HEK293 (cell line): ENCODE measurements at regions not wholly inside any gene's neighbourhood (a gene's known extent, or its start where the extent isn't known, plus 50 kb on each side); places are given as distances from the start of the nearest gene placed in this dataset.

Source experiments
- CTCF ChIA-PET: fragments of 350-600 bp; formaldehyde crosslinking; extraction: SDS; loops from one replicate; lab custom pipeline; 2021; ENCODE audit warnings: antibody characterized with exemption; lab: Yijun Ruan, JAX
- POLR2A ChIA-PET: fragments of 300-600 bp; formaldehyde crosslinking; extraction: SDS; loops from one replicate; lab custom pipeline; 2020; ENCODE audit warnings: antibody characterized with exemption, inconsistent platforms; lab: Yijun Ruan, JAX
- H3K27ac ChIP-seq: fragments of 200-500 bp; sonication (Bioruptor generic); 2 replicates; pipeline ENCODE4 v1.5.1; 2014; ENCODE audit warnings: low read depth, low read length, control low read depth, inconsistent platforms; ENCODE audit errors: extremely low read depth
- H3K36me3 ChIP-seq, 2 experiments: fragments of 200-500 bp in 1 of 2; sonication (Bioruptor generic) in 1 of 2; 1 replicate in 1 of 2; 2 replicates in 1 of 2; pipeline ENCODE4 v1.5.1; 2014 to 2017; ENCODE audit warnings: inconsistent platforms in 2 of 2, low read length in 2 of 2; ENCODE audit not compliant: control insufficient read depth in 2 of 2, insufficient read depth in 1 of 2
- H3K4me1 ChIP-seq: fragments of 200-500 bp; sonication (Bioruptor generic); 2 replicates; pipeline ENCODE4 v1.5.1; 2014; ENCODE audit warnings: mild to moderate bottlenecking, low read length, inconsistent platforms; ENCODE audit not compliant: control insufficient read depth, insufficient read depth
- H3K4me3 ChIP-seq: 2 replicates; pipeline ENCODE4 v1.5.1; 2011; ENCODE audit warnings: low read depth, mild to moderate bottlenecking, control low read depth, low read length, moderate library complexity
- H3K9me3 ChIP-seq: fragments of 200-500 bp; sonication (Bioruptor generic); 2 replicates; pipeline ENCODE4 v1.5.1; 2014; ENCODE audit warnings: low read depth, low read length, inconsistent platforms; ENCODE audit not compliant: control insufficient read depth, insufficient read depth
- CTCF ChIP-seq: fragments of 450-650 bp; formaldehyde crosslinking; IDR thresholded peaks from 2 replicates; pipeline ENCODE4 v1.5.1; 2016; ENCODE audit warnings: missing biosample characterization, missing genetic modification characterization
- KLF10 ChIP-seq: fragments of 450-650 bp; IDR thresholded peaks from 2 replicates; pipeline ENCODE4 v1.5.1; 2018; ENCODE audit warnings: missing biosample characterization, mild to moderate bottlenecking, missing genetic modification characterization
- PRDM4 ChIP-seq: fragments of 450-650 bp; formaldehyde crosslinking; IDR thresholded peaks from 2 replicates; pipeline ENCODE4 v1.5.1; 2017; ENCODE audit warnings: missing biosample characterization, missing genetic modification characterization
- REPIN1 ChIP-seq: fragments of 450-650 bp; formaldehyde crosslinking; IDR thresholded peaks from 2 replicates; pipeline ENCODE4 v1.5.1; 2017; ENCODE audit warnings: missing biosample characterization, missing genetic modification characterization, low read depth
- SALL2 ChIP-seq: fragments of 450-650 bp; formaldehyde crosslinking; IDR thresholded peaks from 2 replicates; pipeline ENCODE4 v1.5.0; 2017; ENCODE audit warnings: missing biosample characterization, mild to moderate bottlenecking, missing genetic modification characterization, borderline replicate concordance
- ZFP69B ChIP-seq: fragments of 450-650 bp; formaldehyde crosslinking; IDR thresholded peaks from 2 replicates; pipeline ENCODE4 v1.5.1; 2016; ENCODE audit warnings: missing biosample characterization, missing genetic modification characterization
- ZIC2 ChIP-seq: fragments of 450-650 bp; formaldehyde crosslinking; IDR thresholded peaks from 2 replicates; pipeline ENCODE4 v1.5.1; 2016; ENCODE audit warnings: missing biosample characterization, missing genetic modification characterization
- ZNF132 ChIP-seq: fragments of 450-650 bp; formaldehyde crosslinking; IDR thresholded peaks from 2 replicates; pipeline ENCODE4 v1.5.1; 2017; ENCODE audit warnings: missing biosample characterization, missing genetic modification characterization, borderline replicate concordance
- ZNF174 ChIP-seq: fragments of 450-650 bp; formaldehyde crosslinking; IDR thresholded peaks from 2 replicates; pipeline ENCODE4 v1.5.0; 2017; ENCODE audit warnings: missing biosample characterization, mild to moderate bottlenecking, missing genetic modification characterization
- ZNF19 ChIP-seq: fragments of 450-650 bp; formaldehyde crosslinking; IDR thresholded peaks from 2 replicates; pipeline ENCODE4; 2016; ENCODE audit warnings: missing biosample characterization, missing genetic modification characterization, low read depth
- ZNF341 ChIP-seq: fragments of 450-650 bp; formaldehyde crosslinking; IDR thresholded peaks from 2 replicates; pipeline ENCODE4; 2016; ENCODE audit warnings: low read depth, missing biosample characterization, missing genetic modification characterization
- ZNF404 ChIP-seq: fragments of 450-650 bp; formaldehyde crosslinking; IDR thresholded peaks from 2 replicates; pipeline ENCODE4 v1.5.1; 2017; ENCODE audit warnings: missing biosample characterization, missing genetic modification characterization
- ZNF48 ChIP-seq: fragments of 450-650 bp; formaldehyde crosslinking; IDR thresholded peaks from 2 replicates; pipeline ENCODE4 v1.5.1; 2016; ENCODE audit warnings: missing biosample characterization, missing genetic modification characterization
- ZNF558 ChIP-seq: fragments of 450-650 bp; formaldehyde crosslinking; IDR thresholded peaks from 2 replicates; pipeline ENCODE4 v1.5.1; 2016; ENCODE audit warnings: missing biosample characterization, missing genetic modification characterization
- ZNF623 ChIP-seq: fragments of 450-650 bp; formaldehyde crosslinking; IDR thresholded peaks from 2 replicates; pipeline ENCODE4 v1.5.1; 2016; ENCODE audit warnings: missing biosample characterization, missing genetic modification characterization
- TF ChIP-seq, protein P1 (sequence below): fragments of 450-650 bp; formaldehyde crosslinking; IDR thresholded peaks from 2 replicates; pipeline ENCODE4 v1.5.1; 2016; ENCODE audit warnings: missing biosample characterization, missing genetic modification characterization

- TF ChIP-seq ZNF19 (tag by site-specific recombination) (no peak), ZFP69B (no peak), ZNF404 (tag by site-specific recombination) (no peak), ZNF132 (tag by site-specific recombination) (no peak)
Observed at GRCh38 chr16:50970281-50970680, 180.8 kb downstream of the SALL1 start (continued).

DNA sequence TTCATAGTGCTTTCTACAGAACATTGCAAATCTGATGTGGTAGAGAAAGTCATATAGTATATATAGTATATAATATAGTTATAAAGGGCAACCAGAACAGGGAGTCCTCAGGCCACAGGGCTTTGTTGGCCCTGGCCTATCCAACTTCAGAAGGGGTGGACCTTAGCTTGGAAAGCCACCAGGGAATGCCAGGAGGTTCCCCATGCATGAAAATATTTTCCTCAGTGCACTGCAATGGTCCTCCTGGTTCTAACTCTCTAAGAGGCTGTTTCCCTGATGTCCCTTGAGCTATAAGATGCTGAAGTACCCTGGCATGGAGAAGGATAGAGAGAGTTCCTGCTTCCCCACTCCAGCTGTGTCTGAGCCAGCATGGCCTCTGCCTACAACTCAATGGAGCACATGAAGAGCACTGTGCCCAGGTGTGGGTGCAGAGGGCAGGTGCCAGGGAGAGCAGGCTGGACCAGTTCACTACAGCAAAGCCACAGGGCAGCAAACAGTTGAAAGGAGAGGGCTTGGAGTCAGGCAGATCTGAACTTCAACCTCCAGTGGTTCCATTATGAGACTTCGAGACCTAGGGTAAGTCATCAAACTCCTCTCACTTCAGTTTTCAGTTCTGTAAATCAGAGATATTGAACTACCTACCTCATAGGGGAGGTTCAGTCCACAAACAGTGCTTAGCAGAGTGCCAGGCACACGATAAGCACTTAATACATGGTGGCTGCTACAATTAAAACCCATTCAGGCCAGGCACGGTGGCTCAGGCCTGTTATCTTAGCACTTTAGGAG, 183.1 kb downstream of the SALL1 start:
- H3K9me3 ChIP-seq = no peaks in the 10 kb centered on the region
- TF ChIP-seq CTCF (tag by site-specific recombination) = no peak
- TF ChIP-seq, protein P1, sequence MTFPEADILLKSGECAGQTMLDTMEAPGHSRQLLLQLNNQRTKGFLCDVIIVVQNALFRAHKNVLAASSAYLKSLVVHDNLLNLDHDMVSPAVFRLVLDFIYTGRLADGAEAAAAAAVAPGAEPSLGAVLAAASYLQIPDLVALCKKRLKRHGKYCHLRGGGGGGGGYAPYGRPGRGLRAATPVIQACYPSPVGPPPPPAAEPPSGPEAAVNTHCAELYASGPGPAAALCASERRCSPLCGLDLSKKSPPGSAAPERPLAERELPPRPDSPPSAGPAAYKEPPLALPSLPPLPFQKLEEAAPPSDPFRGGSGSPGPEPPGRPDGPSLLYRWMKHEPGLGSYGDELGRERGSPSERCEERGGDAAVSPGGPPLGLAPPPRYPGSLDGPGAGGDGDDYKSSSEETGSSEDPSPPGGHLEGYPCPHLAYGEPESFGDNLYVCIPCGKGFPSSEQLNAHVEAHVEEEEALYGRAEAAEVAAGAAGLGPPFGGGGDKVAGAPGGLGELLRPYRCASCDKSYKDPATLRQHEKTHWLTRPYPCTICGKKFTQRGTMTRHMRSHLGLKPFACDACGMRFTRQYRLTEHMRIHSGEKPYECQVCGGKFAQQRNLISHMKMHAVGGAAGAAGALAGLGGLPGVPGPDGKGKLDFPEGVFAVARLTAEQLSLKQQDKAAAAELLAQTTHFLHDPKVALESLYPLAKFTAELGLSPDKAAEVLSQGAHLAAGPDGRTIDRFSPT = no peak
- TF ChIP-seq ZNF623 (tag by site-specific recombination) = no peak
- TF ChIP-seq SALL2 (tag by site-specific recombination) = no peak
- no peak for TF ChIP-seq ZNF558 (tag by site-specific recombination)
- TF ChIP-seq PRDM4 (tag by site-specific recombination) = no peak
- no peak for TF ChIP-seq KLF10
- TF ChIP-seq ZNF48 (tag by site-specific recombination) = no peak
- TF ChIP-seq REPIN1 (tag by site-specific recombination) = no peak
- no peak for TF ChIP-seq ZNF341 (tag by site-specific recombination)
- no peak for TF ChIP-seq ZNF174 (tag by site-specific recombination)
- ChIA-PET CTCF (interaction anchor here (0.7 kb wide), 1 partner anchor 278 kb away, joined by 3 read pairs; no protein-coding TSS in a partner anchor), POLR2A (no interaction called here)
- H3K27ac ChIP-seq = no peak overlapping the region
- no peaks in the 10 kb centered on the region for H3K4me1 ChIP-seq
- no peak overlapping the region for H3K4me3 ChIP-seq
- H3K36me3 ChIP-seq = no peaks in the 10 kb centered on the region

GRCh38 chr16:50964491-50964890, 186.6 kb downstream of the SALL1 start:
- Histone ChIP-seq H3K27ac (no peak overlapping the region), H3K36me3 (no peaks in the 10 kb centered on the region), H3K9me3 (no peaks in the 10 kb centered on the region), H3K4me1 (no peaks in the 10 kb centered on the region), H3K4me3 (no peak overlapping the region)
- POLR2A ChIA-PET = no interaction called here
- TF ChIP-seq ZIC2 (tag by site-specific recombination) = no peak
- CTCF ChIA-PET = no interaction called here
